Activated CD8-positive, alpha-beta memory T cell treated with anti-CD3 and anti-CD28 coated beads, Interleukin-2, amount 10 ng/mL, durations not matched to agents 7 days and 5 days (primary cell): ENCODE measurements at regions not wholly inside any gene's neighbourhood (a gene's known extent, or its start where the extent isn't known, plus 50 kb on each side); places are given as distances from the start of the nearest gene placed in this dataset.
"Not testable (repeated sequence)": the region's sequence is repeated elsewhere in the genome, so short reads cannot be mapped to it uniquely, and the experiment has no call there.

ENCODE experiments used
- ATAC-seq: fragments of 150-1000 bp; cut with Tn5 transposase; one replicate; pipeline ENCODE4 v1.10.0; 2021; ENCODE audit warnings: moderate library complexity
- CTCF ChIA-PET: fragments of 350-600 bp; sonication (Branson Sonifier 250); formaldehyde crosslinking; loops from one replicate; lab custom pipeline; 2021; ENCODE audit warnings: antibody characterized with exemption; lab: Charles Lee
- DNase-seq: peaks from one replicate; pipeline ENCODE4 v3.0.0-alpha.2; 2020
- H3K27ac Mint-ChIP-seq: one replicate; pipeline ENCODE4 v1.8.0; 2021; ENCODE audit warnings: mild to moderate bottlenecking, mixed read lengths
- H3K27me3 Mint-ChIP-seq: one replicate; pipeline ENCODE4 v1.8.0; 2021; ENCODE audit warnings: mixed read lengths
- H3K36me3 Mint-ChIP-seq: one replicate; pipeline ENCODE4 v1.8.0; 2021; ENCODE audit warnings: mild to moderate bottlenecking, mixed read lengths
- H3K4me1 Mint-ChIP-seq: one replicate; pipeline ENCODE4 v1.8.0; 2021; ENCODE audit warnings: mixed read lengths
- H3K4me3 Mint-ChIP-seq: one replicate; pipeline ENCODE4 v1.8.0; 2021; ENCODE audit warnings: mild to moderate bottlenecking, moderate library complexity, mixed read lengths
- H3K9me3 Mint-ChIP-seq: one replicate; pipeline ENCODE4 v1.8.0; 2022; ENCODE audit warnings: low read depth, mixed read lengths

- ATAC-seq, DNase-seq, H3K4me1 Mint-ChIP-seq, CTCF ChIA-PET, H3K27me3 Mint-ChIP-seq, H3K9me3 Mint-ChIP-seq, H3K36me3 Mint-ChIP-seq, H3K4me3 Mint-ChIP-seq, H3K27ac Mint-ChIP-seq: not testable (repeated sequence)
Observed at GRCh38 chr5:122515210-122515609, 203.2 kb downstream of the SNCAIP start.

- H3K36me3 Mint-ChIP-seq, result no peaks in the 10 kb centered on the region
- no peaks in the 10 kb centered on the region for H3K27me3 Mint-ChIP-seq
- no peaks in the 10 kb centered on the region for H3K4me1 Mint-ChIP-seq
- CTCF ChIA-PET, result no interaction called here
- ATAC-seq (no peak), DNase-seq (no peak)
- H3K9me3 Mint-ChIP-seq, result no peaks in the 10 kb centered on the region
- H3K4me3 Mint-ChIP-seq, result no peak overlapping the region
- H3K27ac Mint-ChIP-seq, result no peak overlapping the region
Observed at GRCh38 chr5:122515709-122516431, 203.8 kb downstream of the SNCAIP start.

GRCh38 chr5:122516432-122516743 lies 204.4 kb downstream of the SNCAIP start:
- ATAC-seq (no peak), DNase-seq (no peak)
- H3K9me3 Mint-ChIP-seq, result no peaks in the 10 kb centered on the region
- H3K36me3 Mint-ChIP-seq, result no peaks in the 10 kb centered on the region
- no peak overlapping the region for H3K4me3 Mint-ChIP-seq
- H3K27ac Mint-ChIP-seq, result no peak overlapping the region
- no peaks in the 10 kb centered on the region for H3K4me1 Mint-ChIP-seq
- no peaks in the 10 kb centered on the region for H3K27me3 Mint-ChIP-seq
- CTCF ChIA-PET, result no interaction called here

- H3K9me3 Mint-ChIP-seq, result no peaks in the 10 kb centered on the region
- DNase-seq (no peak), ATAC-seq (no peak)
- CTCF ChIA-PET, result no interaction called here
- no peaks in the 10 kb centered on the region for H3K36me3 Mint-ChIP-seq
- no peak overlapping the region for H3K27ac Mint-ChIP-seq
- no peaks in the 10 kb centered on the region for H3K4me1 Mint-ChIP-seq
- H3K4me3 Mint-ChIP-seq, result no peak overlapping the region
- no peaks in the 10 kb centered on the region for H3K27me3 Mint-ChIP-seq
Observed at GRCh38 chr5:122517091-122517490, 205.1 kb downstream of the SNCAIP start.

- H3K36me3 Mint-ChIP-seq, result no peaks in the 10 kb centered on the region
- H3K27ac Mint-ChIP-seq, result no peak overlapping the region
- no peak for ATAC-seq
- H3K27me3 Mint-ChIP-seq, result no peaks in the 10 kb centered on the region
- DNase-seq, result no peak
- H3K4me1 Mint-ChIP-seq, result no peaks in the 10 kb centered on the region
- CTCF ChIA-PET, result no interaction called here
- no peak overlapping the region for H3K4me3 Mint-ChIP-seq
- H3K9me3 Mint-ChIP-seq, result no peaks in the 10 kb centered on the region
Observed at GRCh38 chr5:122523776-122524175, 211.7 kb downstream of the SNCAIP start.

- no peaks in the 10 kb centered on the region for H3K27me3 Mint-ChIP-seq
- no peaks in the 10 kb centered on the region for H3K9me3 Mint-ChIP-seq
- no peak for DNase-seq
- CTCF ChIA-PET, result no interaction called here
- no peaks in the 10 kb centered on the region for H3K4me1 Mint-ChIP-seq
- no peak overlapping the region for H3K4me3 Mint-ChIP-seq
- no peak overlapping the region for H3K27ac Mint-ChIP-seq
- no peak for ATAC-seq
- no peaks in the 10 kb centered on the region for H3K36me3 Mint-ChIP-seq
Observed at GRCh38 chr5:122527547-122527946, 215.5 kb downstream of the SNCAIP start.

GRCh38 chr5:122532035-122532434 lies 220.0 kb downstream of the SNCAIP start:
- no peak for ATAC-seq
- Mint-ChIP-seq H3K36me3 (no peaks in the 10 kb centered on the region), H3K27me3 (no peaks in the 10 kb centered on the region), H3K4me3 (no peak overlapping the region), H3K4me1 (no peaks in the 10 kb centered on the region), H3K27ac (no peak overlapping the region), H3K9me3 (no peaks in the 10 kb centered on the region)
- CTCF ChIA-PET, result interaction anchor here (1.0 kb wide), 1 partner anchor 31 kb away, joined by 3 read pairs; no protein-coding TSS in a partner anchor
- DNase-seq, result no peak

- ATAC-seq (no peak), DNase-seq (no peak)
- Mint-ChIP-seq H3K4me3 (no peak overlapping the region), H3K36me3 (no peaks in the 10 kb centered on the region), H3K27me3 (no peaks in the 10 kb centered on the region), H3K27ac (no peak overlapping the region), H3K9me3 (no peaks in the 10 kb centered on the region), H3K4me1 (no peaks in the 10 kb centered on the region)
- CTCF ChIA-PET, result no interaction called here
Observed at GRCh38 chr5:122533825-122534224, 221.8 kb downstream of the SNCAIP start.

GRCh38 chr5:122534829-122535228 lies 222.8 kb downstream of the SNCAIP start:
- no peaks in the 10 kb centered on the region for H3K27me3 Mint-ChIP-seq
- CTCF ChIA-PET, result no interaction called here
- H3K4me3 Mint-ChIP-seq, result no peak overlapping the region
- no peak for DNase-seq
- no peaks in the 10 kb centered on the region for H3K36me3 Mint-ChIP-seq
- H3K4me1 Mint-ChIP-seq, result no peaks in the 10 kb centered on the region
- no peaks in the 10 kb centered on the region for H3K9me3 Mint-ChIP-seq
- H3K27ac Mint-ChIP-seq, result no peak overlapping the region
- no peak for ATAC-seq

- no peak overlapping the region for H3K27ac Mint-ChIP-seq
- H3K36me3 Mint-ChIP-seq, result no peaks in the 10 kb centered on the region
- H3K4me1 Mint-ChIP-seq, result no peaks in the 10 kb centered on the region
- ATAC-seq, result no peak
- no peaks in the 10 kb centered on the region for H3K9me3 Mint-ChIP-seq
- H3K27me3 Mint-ChIP-seq, result no peaks in the 10 kb centered on the region
- no peak overlapping the region for H3K4me3 Mint-ChIP-seq
- CTCF ChIA-PET, result no interaction called here
- DNase-seq, result no peak
Observed at GRCh38 chr5:122541388-122541787, 229.4 kb downstream of the SNCAIP start.

GRCh38 chr5:122545986-122546385 lies 228.9 kb upstream of the SNX2 start:
- DNase-seq, result no peak
- Mint-ChIP-seq H3K9me3 (peaks cover 2% of the 10 kb centered on the region), H3K27ac (no peak overlapping the region), H3K4me1 (no peaks in the 10 kb centered on the region), H3K27me3 (no peaks in the 10 kb centered on the region), H3K4me3 (no peak overlapping the region), H3K36me3 (no peaks in the 10 kb centered on the region)
- ATAC-seq, result no peak
- CTCF ChIA-PET, result no interaction called here

- H3K27me3 Mint-ChIP-seq, result no peaks in the 10 kb centered on the region
- CTCF ChIA-PET, result no interaction called here
- H3K9me3 Mint-ChIP-seq, result peaks cover 2% of the 10 kb centered on the region
- no peak for ATAC-seq
- DNase-seq, result no peak
- no peak overlapping the region for H3K27ac Mint-ChIP-seq
- H3K4me1 Mint-ChIP-seq, result no peaks in the 10 kb centered on the region
- H3K4me3 Mint-ChIP-seq, result no peak overlapping the region
- no peaks in the 10 kb centered on the region for H3K36me3 Mint-ChIP-seq
Observed at GRCh38 chr5:122547219-122547618, 227.7 kb upstream of the SNX2 start.

- H3K4me1 Mint-ChIP-seq, result no peaks in the 10 kb centered on the region
- no peaks in the 10 kb centered on the region for H3K36me3 Mint-ChIP-seq
- H3K9me3 Mint-ChIP-seq, result peaks cover 2% of the 10 kb centered on the region
- ATAC-seq (no peak), DNase-seq (no peak)
- H3K4me3 Mint-ChIP-seq, result no peak overlapping the region
- no peak overlapping the region for H3K27ac Mint-ChIP-seq
- H3K27me3 Mint-ChIP-seq, result no peaks in the 10 kb centered on the region
- CTCF ChIA-PET, result no interaction called here
Observed at GRCh38 chr5:122547669-122548068, 227.2 kb upstream of the SNX2 start.

GRCh38 chr5:122559676-122560075 lies 215.2 kb upstream of the SNX2 start:
- H3K27ac Mint-ChIP-seq, result no peak overlapping the region

GRCh38 chr5:122561209-122561608 lies 213.7 kb upstream of the SNX2 start:
- no peak overlapping the region for H3K27ac Mint-ChIP-seq
- no peaks in the 10 kb centered on the region for H3K9me3 Mint-ChIP-seq
- no peaks in the 10 kb centered on the region for H3K4me1 Mint-ChIP-seq
- ATAC-seq, result no peak
- no peak for DNase-seq
- CTCF ChIA-PET, result no interaction called here
- no peaks in the 10 kb centered on the region for H3K27me3 Mint-ChIP-seq
- no peaks in the 10 kb centered on the region for H3K36me3 Mint-ChIP-seq
- H3K4me3 Mint-ChIP-seq, result no peak overlapping the region

More at GRCh38 chr5:122559676-122560075, 215.2 kb upstream of the SNX2 start:
- no peak for DNase-seq
- CTCF ChIA-PET, result no interaction called here
- H3K4me1 Mint-ChIP-seq, result no peaks in the 10 kb centered on the region
- H3K9me3 Mint-ChIP-seq, result no peaks in the 10 kb centered on the region
- H3K4me3 Mint-ChIP-seq, result no peak overlapping the region
- no peaks in the 10 kb centered on the region for H3K36me3 Mint-ChIP-seq
- H3K27me3 Mint-ChIP-seq, result no peaks in the 10 kb centered on the region
- no peak for ATAC-seq
